GM19035 (cell line): ENCODE measurements at regions not wholly inside any gene's neighbourhood (a gene's known extent, or its start where the extent isn't known, plus 50 kb on each side); places are given as distances from the start of the nearest gene placed in this dataset.

Source experiments
- ATAC-seq: cut with Tn5 transposase; IDR thresholded peaks from one replicate; pipeline ENCODE4 v1.9.1; 2021; ENCODE audit not compliant: unreplicated experiment

DNA sequence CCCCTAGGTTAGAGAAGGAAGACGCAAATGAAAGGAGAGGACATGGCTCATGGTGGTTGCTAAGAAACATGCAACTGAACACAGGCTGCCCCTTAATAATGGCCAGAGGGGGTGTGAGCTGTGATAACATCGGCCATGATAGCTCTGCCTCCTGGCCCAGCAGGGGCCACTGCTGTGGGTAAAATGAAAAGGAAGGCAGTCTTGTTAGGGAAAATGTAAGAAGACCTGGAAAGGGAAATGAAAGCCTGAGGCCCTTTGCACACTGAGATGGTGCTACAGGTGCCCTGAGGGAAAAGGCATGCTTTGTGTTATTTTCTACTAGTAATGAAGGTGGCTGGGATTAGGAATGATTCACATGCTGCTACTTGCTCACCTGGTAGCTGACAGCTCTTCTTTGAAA is 123.6 kb upstream of the MID1 start:
- ATAC-seq: no peak

DNA sequence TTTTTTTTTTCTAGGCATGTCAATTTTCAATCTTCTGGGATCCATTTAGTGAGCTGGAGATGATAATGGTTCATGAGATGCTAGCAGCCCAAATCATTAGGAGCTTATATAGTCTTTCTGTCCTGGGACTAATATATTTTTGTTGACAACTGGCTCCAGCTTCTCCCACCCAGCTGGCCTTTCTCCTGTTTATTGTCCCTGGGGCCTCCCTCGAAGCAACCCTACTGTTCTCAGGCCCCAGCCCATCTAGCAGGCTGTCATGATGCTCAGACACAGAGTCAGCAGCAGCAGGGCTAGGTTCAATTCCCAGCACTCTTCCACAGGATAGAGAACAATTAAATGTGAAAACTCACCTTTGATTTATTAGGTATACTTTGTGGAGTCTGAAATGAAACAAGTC is 127.6 kb upstream of the MID1 start:
- ATAC-seq: no peak

GRCh38 chrX:10749113-10749512 is 128.7 kb upstream of the MID1 start:
- no peak for ATAC-seq

GRCh38 chrX:10750581-10750980 is 130.2 kb upstream of the MID1 start:
- ATAC-seq: no peak

GRCh38 chrX:10753116-10753515 is 132.7 kb upstream of the MID1 start:
- no peak for ATAC-seq

- ATAC-seq: no peak
Observed at GRCh38 chrX:10754445-10754844, 134.1 kb upstream of the MID1 start.

DNA sequence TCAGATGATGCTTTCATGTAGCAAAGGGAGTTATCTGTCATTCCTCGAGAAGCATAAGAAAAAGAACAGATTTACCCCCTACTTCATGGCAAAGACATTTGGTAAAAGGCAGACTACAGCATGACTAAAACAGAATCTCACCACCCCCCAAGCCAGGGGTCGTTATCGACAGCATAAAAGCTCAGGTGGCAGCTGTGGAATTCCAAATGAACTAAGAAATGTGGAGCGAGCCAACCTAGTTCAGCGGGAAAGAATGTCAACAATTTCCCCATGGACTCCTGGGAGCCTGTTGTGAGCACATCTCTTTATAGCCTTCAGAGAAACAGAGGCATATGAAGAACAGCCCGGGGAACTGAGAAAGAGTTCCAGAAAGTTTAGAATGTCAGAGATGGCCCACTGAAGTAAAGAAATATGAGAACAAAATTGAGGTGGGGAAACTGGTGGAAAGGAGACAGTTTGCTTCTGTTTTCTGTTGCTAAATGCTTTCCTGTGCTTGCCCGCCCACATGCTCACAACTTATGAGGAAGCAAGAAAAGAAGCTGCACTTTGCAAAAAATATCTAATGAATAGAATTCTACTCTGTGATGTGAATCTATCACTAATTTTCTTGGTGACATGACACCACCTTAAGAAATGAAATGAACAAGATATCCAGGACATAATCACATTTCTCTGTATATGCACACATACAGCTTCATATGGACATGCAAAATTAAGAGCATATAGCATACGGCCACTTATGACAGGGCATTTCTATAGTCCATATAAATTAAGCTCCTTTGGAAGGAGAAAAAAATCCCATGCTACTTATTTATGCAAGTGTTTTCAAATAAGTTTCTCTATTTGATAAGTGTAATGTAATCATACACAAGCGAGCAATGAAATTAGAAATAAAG is 135.3 kb upstream of the MID1 start:
- no peak for ATAC-seq

DNA sequence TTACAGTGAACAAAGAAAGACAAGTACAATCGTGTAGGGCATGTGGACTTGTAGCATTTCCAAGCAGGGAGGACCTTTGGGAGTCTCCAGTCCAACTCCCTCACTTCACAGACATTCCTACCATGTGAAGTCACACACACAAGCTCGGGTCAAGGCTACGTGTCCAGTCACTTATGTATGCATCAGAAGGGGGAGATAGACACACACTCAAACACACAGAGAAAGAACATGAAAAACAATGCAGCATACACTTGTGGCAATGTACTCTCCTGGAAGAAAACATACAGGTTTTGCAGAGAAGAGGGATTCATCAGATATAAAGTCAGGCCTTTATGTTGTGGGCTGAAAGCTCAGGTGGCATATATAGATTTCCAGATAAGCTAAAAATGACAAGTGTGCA is 136.1 kb upstream of the MID1 start:
- no peak for ATAC-seq

- no peak for ATAC-seq
Observed at GRCh38 chrX:10759141-10759799, 138.9 kb upstream of the MID1 start.

GRCh38 chrX:10761447-10761846 is 141.1 kb upstream of the MID1 start:
- no peak for ATAC-seq

DNA sequence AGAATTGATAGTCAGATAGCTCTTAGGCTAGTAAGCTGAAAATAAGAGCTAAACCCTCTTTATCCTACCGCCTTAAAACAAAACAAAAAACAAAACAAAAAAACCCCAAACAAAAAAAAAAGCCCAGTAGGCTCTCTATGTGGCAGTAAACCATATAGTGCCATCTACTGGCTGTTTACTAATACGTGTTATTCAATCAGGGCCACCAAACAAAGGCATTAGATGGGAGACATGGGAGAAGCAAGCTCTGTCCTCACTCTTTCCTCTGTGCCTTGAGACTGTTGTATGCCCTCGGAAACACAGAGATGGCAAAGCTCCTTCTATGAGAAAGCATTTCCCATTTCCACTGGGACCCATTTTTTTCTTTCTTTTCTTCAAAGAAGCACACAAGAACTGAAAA is 148.8 kb upstream of the MID1 start:
- peak; percentile 55 for ATAC-seq

DNA sequence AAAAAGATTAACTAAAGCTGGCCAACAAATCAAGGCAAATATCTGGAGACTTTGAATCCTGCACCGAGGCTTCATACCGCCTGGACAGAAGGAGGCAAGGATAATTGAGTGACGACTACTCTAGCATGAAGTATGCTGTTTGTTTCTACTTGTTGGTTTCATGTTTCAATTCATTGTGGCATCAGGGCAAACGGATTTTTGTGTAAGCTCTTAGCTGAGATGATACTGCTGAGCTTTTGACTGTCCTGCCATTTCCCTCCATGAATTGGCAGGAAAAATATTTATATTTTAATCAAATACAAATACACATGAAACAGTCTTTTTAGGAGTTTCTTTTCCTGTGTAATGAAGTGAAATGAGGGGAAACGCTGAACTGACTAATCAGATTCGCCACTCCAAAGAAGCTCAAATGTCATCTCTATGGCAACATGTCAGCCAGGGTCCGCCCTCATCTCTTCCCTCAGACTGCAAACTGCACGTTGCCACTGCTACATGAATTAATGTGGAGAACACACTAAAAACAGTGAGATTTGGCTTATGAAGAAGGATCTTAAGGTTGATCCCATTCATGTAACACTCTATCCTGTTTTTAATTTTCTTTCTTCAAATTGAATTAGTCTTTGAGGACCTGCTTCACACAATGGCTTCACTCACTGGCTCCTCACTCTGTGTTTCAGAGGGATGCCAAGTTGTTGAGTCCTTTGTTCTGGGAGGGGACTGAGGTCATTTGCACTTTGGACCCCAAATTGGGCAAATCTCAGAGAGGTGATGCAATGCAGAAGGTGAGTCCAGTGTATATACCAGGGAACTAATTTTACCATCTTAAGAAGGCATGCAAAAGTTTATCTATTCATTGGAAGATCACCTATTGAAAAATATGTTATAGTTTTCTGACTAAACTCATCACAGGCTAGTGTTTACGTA is 149.6 kb upstream of the MID1 start:
- ATAC-seq: no peak

- no peak for ATAC-seq
Observed at GRCh38 chrX:10773318-10773717, 152.9 kb upstream of the MID1 start.

DNA sequence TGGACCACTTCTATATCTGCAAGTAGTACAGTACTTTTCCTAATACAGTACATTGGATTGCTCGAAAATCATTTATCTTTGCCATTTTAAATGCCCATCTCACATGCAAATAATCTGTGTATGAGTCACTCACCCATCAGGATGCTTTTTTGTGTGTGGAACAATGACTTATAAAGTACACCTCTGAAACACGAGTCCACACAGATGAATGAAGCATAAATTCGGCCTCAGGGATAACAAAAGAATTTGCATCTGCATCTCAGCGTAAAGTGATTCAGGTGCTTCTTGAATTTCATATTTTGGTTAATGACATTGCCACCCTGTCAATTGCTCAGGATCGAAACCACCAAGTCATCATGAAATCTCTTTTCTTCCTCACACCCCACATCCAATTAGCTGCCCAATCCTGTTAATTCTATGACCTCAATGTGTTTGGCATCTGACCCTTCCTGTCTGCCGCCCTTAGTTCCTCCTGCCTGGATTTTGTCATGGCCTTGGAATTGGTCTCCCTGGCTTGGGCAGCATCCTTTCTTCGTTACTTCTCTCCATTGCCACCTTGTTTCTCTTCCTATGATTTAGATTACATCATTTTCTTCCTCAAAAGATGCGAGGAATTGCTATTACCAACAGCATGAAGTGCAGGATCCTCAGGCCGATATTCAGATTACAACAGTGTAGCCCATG is 161.6 kb upstream of the MID1 start:
- ATAC-seq: no peak

DNA sequence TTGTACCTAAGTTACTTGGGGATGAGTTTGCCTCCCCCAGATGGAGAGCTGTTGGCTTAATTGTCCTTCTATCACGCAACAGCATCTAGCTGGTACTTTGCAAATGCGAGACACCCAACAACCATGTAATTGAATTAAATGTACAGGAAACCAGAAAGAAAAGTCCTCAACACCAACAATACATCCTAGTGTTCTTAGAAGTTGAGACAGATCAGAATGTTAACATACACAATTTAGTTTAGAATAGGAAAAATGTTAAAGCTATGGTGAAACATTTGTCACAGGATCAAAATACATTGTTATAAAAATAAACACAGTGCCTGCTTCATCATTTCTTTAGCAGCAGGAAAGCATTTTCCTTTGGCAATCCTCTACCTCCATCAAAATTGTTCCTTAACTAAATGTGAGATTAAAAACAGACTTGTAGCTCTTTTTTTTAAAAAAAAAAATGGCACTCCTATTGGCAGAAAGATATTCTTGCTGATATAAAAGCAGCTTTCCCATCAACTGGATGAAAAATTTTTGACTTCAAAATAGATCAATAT is 163.1 kb upstream of the MID1 start:
- no peak for ATAC-seq

DNA sequence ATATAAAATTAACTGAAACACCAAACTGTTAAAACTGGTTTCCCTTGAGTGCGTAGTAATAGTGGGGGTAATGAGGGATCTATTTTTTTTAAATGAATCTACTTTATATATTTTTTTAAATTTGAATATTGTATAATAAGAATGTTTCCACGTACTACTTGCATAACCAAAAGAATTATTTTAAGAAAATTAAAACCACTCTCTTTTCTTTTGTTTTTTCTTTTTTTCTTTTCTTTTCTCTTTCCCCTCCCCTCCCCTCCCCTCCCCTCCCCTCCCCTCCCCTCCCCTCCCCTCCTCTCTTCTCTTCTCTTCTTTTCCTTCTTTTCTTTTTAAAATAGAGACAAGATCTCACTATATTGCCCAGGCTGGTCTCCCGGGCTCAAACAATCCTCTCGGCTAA is 166.9 kb upstream of the MID1 start:
- no peak for ATAC-seq

DNA sequence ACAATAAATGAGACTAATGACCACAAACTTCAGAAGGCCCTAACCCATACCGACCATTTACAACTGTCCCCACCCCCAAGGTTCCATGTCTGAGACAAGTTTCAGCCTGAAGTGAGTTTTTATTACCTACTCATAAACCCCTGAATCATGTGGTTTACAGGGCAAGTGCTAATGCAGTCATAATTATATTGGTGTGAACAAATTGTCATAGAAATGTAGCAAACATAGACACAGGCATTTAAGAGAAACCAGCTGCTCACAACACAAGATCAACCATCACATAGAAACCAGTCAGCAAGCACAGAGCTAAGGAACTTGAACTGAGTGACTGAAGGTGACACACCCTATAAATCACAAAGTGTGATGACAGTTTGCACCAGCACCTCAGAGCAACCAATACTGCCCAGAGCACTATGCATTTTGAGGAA is 173.8 kb upstream of the MID1 start:
- no peak for ATAC-seq

DNA sequence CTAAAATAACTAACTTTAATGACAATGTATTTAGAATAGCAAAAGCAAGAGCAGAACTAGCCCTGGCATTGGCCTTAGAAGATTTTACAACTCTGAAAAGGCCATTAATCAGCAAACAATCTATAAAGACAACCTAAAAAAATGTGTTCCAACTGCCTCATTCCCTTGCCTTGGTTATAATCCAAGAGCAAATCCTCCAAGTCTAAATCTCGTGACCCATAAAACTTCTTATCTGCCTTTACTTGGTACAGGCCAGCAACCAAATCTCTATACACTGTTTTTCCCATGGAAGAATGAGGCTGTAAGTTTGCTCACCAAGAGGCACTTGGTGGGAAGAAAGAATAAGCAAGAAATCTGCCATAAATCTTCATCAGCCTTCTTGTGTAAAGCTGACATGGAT is 175.3 kb upstream of the MID1 start:
- no peak for ATAC-seq

- no peak for ATAC-seq
Observed at GRCh38 chrX:10797466-10797865, 177.1 kb upstream of the MID1 start.

- ATAC-seq: no peak
Observed at GRCh38 chrX:10798041-10798440, 177.7 kb upstream of the MID1 start.

- ATAC-seq: no peak
Observed at GRCh38 chrX:10800796-10801195, 180.4 kb upstream of the MID1 start.
